WTC11 (cell line): ENCODE measurements at regions not wholly inside any gene's neighbourhood (a gene's known extent, or its start where the extent isn't known, plus 50 kb on each side); places are given as distances from the start of the nearest gene placed in this dataset.

Experiments used
- ATAC-seq: fragments of 200-7000 bp; cut with Tn5 transposase; 2 replicates; pipeline ENCODE4 v1.10.0; 2021; ENCODE audit warnings: mild to moderate bottlenecking, moderate library complexity
- CTCF ChIA-PET: fragments of 300-600 bp; sonication (Branson Sonifier 250); formaldehyde crosslinking; loops from one replicate; lab custom pipeline; 2021; ENCODE audit warnings: antibody characterized with exemption; lab: Charles Lee
- POLR2A ChIA-PET: fragments of 350-600 bp; sonication (Branson Sonifier 250); formaldehyde crosslinking; loops from one replicate; lab custom pipeline; 2021; ENCODE audit warnings: antibody characterized with exemption; lab: Charles Lee
- DNase-seq: peaks from one replicate; pipeline ENCODE4 v3.0.0; 2021; ENCODE audit warnings: low spot score
- H3K27ac Mint-ChIP-seq: 2 replicates; pipeline ENCODE4 v1.8.0; 2021; ENCODE audit warnings: mixed read lengths
- H3K27me3 Mint-ChIP-seq: 2 replicates; pipeline ENCODE4 v1.8.0; 2021; ENCODE audit warnings: low read depth, mild to moderate bottlenecking, moderate library complexity, mixed read lengths
- H3K36me3 Mint-ChIP-seq: 2 replicates; pipeline ENCODE4 v1.8.0; 2021; ENCODE audit warnings: mixed read lengths
- H3K4me1 Mint-ChIP-seq: 2 replicates; pipeline ENCODE4 v1.8.0; 2022; ENCODE audit warnings: mixed read lengths
- H3K4me3 Mint-ChIP-seq: 2 replicates; pipeline ENCODE4 v1.8.0; 2021; ENCODE audit warnings: mild to moderate bottlenecking, moderate library complexity, mixed read lengths
- H3K9me3 Mint-ChIP-seq: 2 replicates; pipeline ENCODE4 v1.8.0; 2021; ENCODE audit warnings: mixed read lengths
- AFF4 ChIP-seq: sonication (generic); formaldehyde crosslinking; IDR thresholded peaks from 2 replicates; pipeline ENCODE4 v1.8.1; 2023; ENCODE audit warnings: mild to moderate bottlenecking, missing genetic modification reagents, borderline replicate concordance
- ATF3 ChIP-seq: sonication (generic); formaldehyde crosslinking; conservative IDR thresholded peaks from 2 replicates; pipeline ENCODE4 v1.8.1; 2022; ENCODE audit warnings: mild to moderate bottlenecking, missing genetic modification reagents
- ATF6 ChIP-seq: sonication (generic); formaldehyde crosslinking; IDR thresholded peaks from 2 replicates; pipeline ENCODE4 v1.8.1; 2023; ENCODE audit warnings: mild to moderate bottlenecking, missing genetic modification reagents
- CDX4 ChIP-seq: fragments of 250-450 bp; sonication (Bioruptor Pico); IDR thresholded peaks from 2 replicates; pipeline ENCODE4 v1.9.0; 2021; ENCODE audit warnings: moderate library complexity, mild to moderate bottlenecking, inconsistent platforms, borderline replicate concordance
- E2F4 ChIP-seq: sonication (generic); formaldehyde crosslinking; IDR thresholded peaks from 2 replicates; pipeline ENCODE4 v1.8.1; 2022; ENCODE audit warnings: low read depth, mild to moderate bottlenecking, moderate library complexity, missing genetic modification reagents, borderline replicate concordance
- FOXJ3 ChIP-seq: sonication (generic); formaldehyde crosslinking; IDR thresholded peaks from 2 replicates; pipeline ENCODE4 v1.9.0; 2021; ENCODE audit warnings: missing genetic modification reagents, mild to moderate bottlenecking, borderline replicate concordance
- GTF2I ChIP-seq: fragments of 250-450 bp; sonication (Bioruptor Pico); conservative IDR thresholded peaks from 2 replicates; pipeline ENCODE4 v1.4.0; 2021; ENCODE audit warnings: mild to moderate bottlenecking
- IRF2 ChIP-seq: sonication (generic); formaldehyde crosslinking; IDR thresholded peaks from 2 replicates; pipeline ENCODE4 v1.8.0; 2022; ENCODE audit warnings: low read depth, missing genetic modification reagents, borderline replicate concordance
- MLX ChIP-seq: sonication (generic); formaldehyde crosslinking; IDR thresholded peaks from 2 replicates; pipeline ENCODE4 v1.8.1; 2023; ENCODE audit warnings: mild to moderate bottlenecking, missing genetic modification reagents, moderate library complexity
- MXD4 ChIP-seq: fragments of 250-450 bp; sonication (Bioruptor Pico); IDR thresholded peaks from 2 replicates; pipeline ENCODE4 v1.8.0; 2021; ENCODE audit warnings: mild to moderate bottlenecking, moderate library complexity, borderline replicate concordance
- NR2C2 ChIP-seq: sonication (generic); formaldehyde crosslinking; IDR thresholded peaks from 2 replicates; pipeline ENCODE4 v1.8.0; 2022; ENCODE audit warnings: mild to moderate bottlenecking, missing genetic modification reagents
- PRRX2 ChIP-seq: fragments of 250-450 bp; sonication (Bioruptor Pico); IDR thresholded peaks from 2 replicates; pipeline ENCODE4 v1.8.0; 2021; ENCODE audit warnings: mild to moderate bottlenecking
- TEAD1 ChIP-seq: sonication (generic); formaldehyde crosslinking; IDR thresholded peaks from 2 replicates; pipeline ENCODE4 v1.8.0; 2022; ENCODE audit warnings: mild to moderate bottlenecking, missing genetic modification reagents
- TEAD4 ChIP-seq: sonication (generic); formaldehyde crosslinking; IDR thresholded peaks from 2 replicates; pipeline ENCODE4 v1.8.0; 2022; ENCODE audit warnings: mild to moderate bottlenecking, missing genetic modification reagents
- ZBTB21 ChIP-seq: sonication (generic); formaldehyde crosslinking; IDR thresholded peaks from 2 replicates; pipeline ENCODE4 v1.8.1; 2023; ENCODE audit warnings: mild to moderate bottlenecking, missing genetic modification reagents, borderline replicate concordance
- ZNF232 ChIP-seq: sonication (generic); formaldehyde crosslinking; IDR thresholded peaks from 2 replicates; pipeline ENCODE4 v1.8.0; 2022; ENCODE audit warnings: mild to moderate bottlenecking, missing genetic modification reagents
- ZNF263 ChIP-seq: sonication (generic); formaldehyde crosslinking; IDR thresholded peaks from 2 replicates; pipeline ENCODE4 v1.8.1; 2022; ENCODE audit warnings: low read depth, mild to moderate bottlenecking, moderate library complexity, missing genetic modification reagents
- ZNF425 ChIP-seq: fragments of 250-450 bp; sonication (Bioruptor Pico); conservative IDR thresholded peaks from 2 replicates; pipeline ENCODE4 v1.9.0; 2021; ENCODE audit warnings: mild to moderate bottlenecking
- ZNF532 ChIP-seq: fragments of 250-450 bp; sonication (Bioruptor Pico); IDR thresholded peaks from 2 replicates; pipeline ENCODE4 v1.9.0; 2021; ENCODE audit warnings: mild to moderate bottlenecking, borderline replicate concordance

GRCh38 chr11:80521592-80521991 is 1080.8 kb upstream of the TENM4 start (continued):
- TF ChIP-seq TEAD4 (CRISPR knock-in tag): no peak

- no peaks in the 10 kb centered on the region for H3K27me3 Mint-ChIP-seq
- ChIA-PET CTCF (no interaction called here), POLR2A (no interaction called here)
- H3K4me3 Mint-ChIP-seq: no peak overlapping the region
- ATAC-seq (no peak), DNase-seq (no peak)
- no peaks in the 10 kb centered on the region for H3K36me3 Mint-ChIP-seq
- H3K4me1 Mint-ChIP-seq: no peaks in the 10 kb centered on the region
- TF ChIP-seq ZNF232 (CRISPR knock-in tag) (no peak), ATF6 (CRISPR knock-in tag) (no peak), FOXJ3 (CRISPR knock-in tag) (no peak), ZNF532 (CRISPR knock-in tag) (no peak), ZBTB21 (CRISPR knock-in tag) (no peak), CDX4 (no peak), E2F4 (CRISPR knock-in tag) (no peak), AFF4 (no peak), TEAD1 (CRISPR knock-in tag) (no peak), ATF3 (CRISPR knock-in tag) (no peak), MXD4 (no peak), IRF2 (CRISPR knock-in tag) (no peak), MLX (CRISPR knock-in tag) (no peak), GTF2I (CRISPR knock-in tag) (no peak), NR2C2 (CRISPR knock-in tag) (no peak), PRRX2 (CRISPR knock-in tag) (no peak), ZNF425 (no peak), ZNF263 (CRISPR knock-in tag) (no peak)
- H3K9me3 Mint-ChIP-seq: peaks cover 8% of the 10 kb centered on the region
- no peak overlapping the region for H3K27ac Mint-ChIP-seq
These were observed 1079.7 kb upstream of the TENM4 start for GRCh38 chr11:80520507-80520887.
